ENCODE measurements at regions not wholly inside any gene's neighbourhood (a gene's known extent, or its start where the extent isn't known, plus 50 kb on each side); places are given as distances from the start of the nearest gene placed in this dataset.

DNA sequence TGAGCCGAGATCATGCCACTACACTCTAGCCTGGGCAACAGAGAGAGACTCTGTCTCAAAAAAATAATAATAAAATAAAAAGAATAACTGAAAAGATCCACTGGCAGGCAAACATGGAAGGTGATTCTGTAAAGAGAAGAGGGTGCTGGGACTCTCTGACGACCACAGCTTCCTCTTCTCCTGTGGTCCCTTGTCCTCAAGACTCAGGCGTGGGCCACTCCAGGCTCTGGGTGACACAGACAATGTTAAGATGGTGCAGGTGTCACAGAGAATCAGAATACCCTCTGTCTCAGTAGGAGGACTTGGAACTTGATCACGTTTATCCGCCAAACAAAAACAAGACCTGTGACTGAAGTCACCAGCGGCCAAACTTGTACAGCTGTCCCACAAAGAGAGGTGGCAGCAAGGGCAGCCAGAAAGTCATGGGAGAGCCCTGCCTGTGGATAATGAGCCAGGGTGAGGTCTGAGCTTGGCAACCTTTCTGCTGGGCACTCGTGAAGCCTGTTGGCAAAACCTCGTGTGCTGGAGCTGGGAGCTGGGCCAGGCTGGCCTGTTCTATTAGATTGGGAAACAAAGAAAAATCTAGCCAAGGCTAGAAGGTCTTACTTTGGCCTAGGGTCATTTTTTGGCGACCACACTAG is 76.4 kb upstream of the ITGA6 start:
- no peak overlapping the region for H3K4me3 ChIP-seq (replicated peaks in 1 of 2; ENCODE audit: low read depth in 2 of 2, low read length in 2 of 2)
- no peak for TF ChIP-seq CTCF (IDR thresholded peaks at IDR 0.05; ENCODE audit: low read depth, low read length)
- DNase-seq (ENCODE audit: low read depth in 2 of 2), result no peak

DNA sequence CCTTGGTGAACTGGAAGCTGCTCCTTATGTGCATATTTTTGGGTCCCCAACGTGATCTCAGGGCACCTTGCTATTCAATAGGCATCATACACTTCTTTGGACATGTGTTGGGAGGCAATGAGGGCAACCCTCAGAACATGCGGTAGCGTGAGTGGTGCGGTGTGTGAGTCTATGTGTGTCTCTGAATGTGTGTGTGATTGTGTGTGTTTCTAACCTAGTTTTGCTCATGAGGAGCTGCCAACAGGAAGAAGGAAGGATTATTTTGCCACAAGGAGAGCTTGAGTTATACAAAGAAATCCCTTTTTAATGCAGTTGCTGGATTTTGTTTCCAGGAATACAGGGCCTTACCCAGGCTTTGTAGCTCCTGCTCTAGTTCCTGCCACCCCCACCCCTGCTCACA is 75.8 kb upstream of the ITGA6 start:
- DNase-seq (ENCODE audit: low read depth in 2 of 2), result no peak
- TF ChIP-seq CTCF (IDR thresholded peaks at IDR 0.05; ENCODE audit: low read depth, low read length), result no peak
- no peak overlapping the region for H3K4me3 ChIP-seq (replicated peaks in 1 of 2; ENCODE audit: low read depth in 2 of 2, low read length in 2 of 2)

- no peak for DNase-seq (ENCODE audit: low read depth in 2 of 2)
- no peak for TF ChIP-seq CTCF (IDR thresholded peaks at IDR 0.05; ENCODE audit: low read depth, low read length)
- no peak overlapping the region for H3K4me3 ChIP-seq (replicated peaks in 1 of 2; ENCODE audit: low read depth in 2 of 2, low read length in 2 of 2)
Measured at GRCh38 chr2:172354347-172354746, 73.0 kb upstream of the ITGA6 start.

DNA sequence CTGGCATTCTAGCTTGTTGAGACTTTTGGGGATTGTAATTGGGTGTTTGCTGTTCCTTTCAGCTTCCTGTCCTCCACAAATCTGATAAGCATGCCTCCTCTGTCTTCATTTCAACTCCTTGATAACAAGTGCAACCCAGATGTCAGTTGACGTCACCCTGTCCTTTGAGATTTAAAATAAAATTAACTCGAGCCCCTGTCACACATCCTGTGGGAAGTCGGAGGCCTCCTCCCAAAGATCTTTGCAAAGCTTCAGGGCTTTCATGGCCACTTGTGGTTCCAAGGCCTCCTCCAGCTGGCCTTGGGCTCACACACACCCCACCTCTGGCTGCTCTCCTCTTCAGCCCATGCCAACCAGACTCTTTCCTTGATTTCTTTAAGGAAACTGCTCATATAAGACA is 69.9 kb upstream of the ITGA6 start:
- H3K4me3 ChIP-seq (replicated peaks in 1 of 2; ENCODE audit: low read depth in 2 of 2, low read length in 2 of 2), result no peak overlapping the region
- no peak for TF ChIP-seq CTCF (IDR thresholded peaks at IDR 0.05; ENCODE audit: low read depth, low read length)
- no peak for DNase-seq (ENCODE audit: low read depth in 2 of 2)

GRCh38 chr2:172358691-172359556 is 68.5 kb upstream of the ITGA6 start:
- TF ChIP-seq CTCF (IDR thresholded peaks at IDR 0.05; ENCODE audit: low read depth, low read length), result no peak
- no peak overlapping the region for H3K4me3 ChIP-seq (replicated peaks in 1 of 2; ENCODE audit: low read depth in 2 of 2, low read length in 2 of 2)
- DNase-seq (ENCODE audit: low read depth in 2 of 2), result peak in 1 of 2 donors; percentile 22

DNA sequence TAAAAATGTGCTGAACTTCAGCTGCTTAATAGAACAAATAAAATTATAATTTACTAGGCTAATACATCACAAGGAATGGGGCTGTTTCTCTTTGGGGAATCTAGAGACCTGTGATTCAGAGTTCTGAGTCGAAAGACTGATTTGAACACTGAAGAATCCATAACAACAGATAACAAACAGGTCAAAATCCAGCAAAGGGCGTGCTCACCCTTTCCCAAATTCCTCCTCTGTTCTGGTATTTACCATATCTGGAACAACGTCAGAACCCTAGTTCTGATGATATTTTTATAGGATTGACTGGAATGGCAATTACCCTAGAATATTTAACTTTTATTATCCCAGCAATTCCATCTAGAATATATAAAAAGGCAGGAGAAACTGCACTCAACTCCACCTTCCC is 66.0 kb upstream of the ITGA6 start:
- no peak for DNase-seq (ENCODE audit: low read depth in 2 of 2)
- TF ChIP-seq CTCF (IDR thresholded peaks at IDR 0.05; ENCODE audit: low read depth, low read length), result no peak
- H3K4me3 ChIP-seq (replicated peaks in 1 of 2; ENCODE audit: low read depth in 2 of 2, low read length in 2 of 2), result no peak overlapping the region
